ENCODE measurements at regions not wholly inside any gene's neighbourhood (a gene's known extent, or its start where the extent isn't known, plus 50 kb on each side); places are given as distances from the start of the nearest gene placed in this dataset.

DNA sequence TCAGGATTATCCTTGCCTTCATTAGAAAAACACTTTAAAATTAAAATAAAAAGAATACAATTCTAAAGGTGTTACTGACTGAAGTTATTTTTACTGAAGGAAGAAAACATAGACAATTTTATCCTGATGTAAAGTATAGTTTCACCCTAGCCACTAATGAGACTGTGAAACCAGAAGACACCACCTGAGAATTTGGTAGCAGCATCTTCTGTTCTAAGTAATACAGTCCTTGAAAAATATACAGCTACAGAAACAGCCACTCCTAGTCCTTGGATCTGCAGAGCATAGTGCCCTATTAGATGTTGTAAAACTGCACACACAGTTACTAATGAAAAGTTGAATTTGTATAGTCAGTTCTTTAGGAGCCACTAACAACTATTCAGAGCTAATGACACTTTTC, 377.7 kb downstream of the PRR16 start:
- TF ChIP-seq, protein P1, sequence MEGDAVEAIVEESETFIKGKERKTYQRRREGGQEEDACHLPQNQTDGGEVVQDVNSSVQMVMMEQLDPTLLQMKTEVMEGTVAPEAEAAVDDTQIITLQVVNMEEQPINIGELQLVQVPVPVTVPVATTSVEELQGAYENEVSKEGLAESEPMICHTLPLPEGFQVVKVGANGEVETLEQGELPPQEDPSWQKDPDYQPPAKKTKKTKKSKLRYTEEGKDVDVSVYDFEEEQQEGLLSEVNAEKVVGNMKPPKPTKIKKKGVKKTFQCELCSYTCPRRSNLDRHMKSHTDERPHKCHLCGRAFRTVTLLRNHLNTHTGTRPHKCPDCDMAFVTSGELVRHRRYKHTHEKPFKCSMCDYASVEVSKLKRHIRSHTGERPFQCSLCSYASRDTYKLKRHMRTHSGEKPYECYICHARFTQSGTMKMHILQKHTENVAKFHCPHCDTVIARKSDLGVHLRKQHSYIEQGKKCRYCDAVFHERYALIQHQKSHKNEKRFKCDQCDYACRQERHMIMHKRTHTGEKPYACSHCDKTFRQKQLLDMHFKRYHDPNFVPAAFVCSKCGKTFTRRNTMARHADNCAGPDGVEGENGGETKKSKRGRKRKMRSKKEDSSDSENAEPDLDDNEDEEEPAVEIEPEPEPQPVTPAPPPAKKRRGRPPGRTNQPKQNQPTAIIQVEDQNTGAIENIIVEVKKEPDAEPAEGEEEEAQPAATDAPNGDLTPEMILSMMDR (IDR thresholded peaks at IDR 0.05; ENCODE audit: borderline replicate concordance, extremely low read depth, low read length, poor library complexity, severe bottlenecking), result no peak
- no peak for TF ChIP-seq EZH2 (IDR thresholded peaks at IDR 0.05; ENCODE audit: borderline replicate concordance, low read depth, low read length, severe bottlenecking)
